HepG2 (cell line): ENCODE measurements at regions not wholly inside any gene's neighbourhood (a gene's known extent, or its start where the extent isn't known, plus 50 kb on each side); places are given as distances from the start of the nearest gene placed in this dataset.

Experiments used
- ATAC-seq: fragments of 200-7000 bp; cut with Tn5 transposase; 3 replicates; pipeline ENCODE4 v1.9.1; 2020; ENCODE audit warnings: mild to moderate bottlenecking, moderate library complexity
- BruUV-seq: library from RNA; stranded (reverse); fragments of 400-500 nt; replicated peaks from 2 replicates; lab custom pipeline; 2021; lab: Mats Ljungman, UMichigan
- CTCF ChIA-PET: fragments of 300-600 bp; formaldehyde crosslinking; extraction: SDS; loops from one replicate; lab custom pipeline; 2021; ENCODE audit warnings: low total read pairs, inconsistent platforms, low intra/inter-chr PET ratio; lab: Yijun Ruan, JAX
- POLR2A ChIA-PET: fragments of 350-600 bp; sonication (Branson Sonifier 250); formaldehyde crosslinking; loops from one replicate; lab custom pipeline; 2020; ENCODE audit warnings: antibody characterized with exemption, inconsistent platforms; lab: Yijun Ruan, JAX
- DNase-seq: peaks from one replicate; pipeline ENCODE4 v3.0.0-alpha.2; 2015; ENCODE audit warnings: low spot score
- FAIRE-seq: peaks from 3 replicates; lab custom pipeline; 2011; peaks lifted over from hg19 to GRCh38; lab: Jason Lieb, UNC
- H2AFZ ChIP-seq: one replicate; pipeline ENCODE4 v1.6.1; 2011; ENCODE audit warnings: low read length, inconsistent platforms
- H3K27ac ChIP-seq: fragments of 300-600 bp; 3 replicates; pipeline ENCODE4 v1.8.0; 2011; ENCODE audit warnings: mixed run types, mild to moderate bottlenecking, mixed read lengths, low read length, inconsistent platforms; ENCODE audit not compliant: insufficient read depth; ENCODE audit errors: extremely low read length
- H3K27me3 ChIP-seq, 2 experiments: fragments of 200-600 bp in 1 of 2; 2 replicates in 1 of 2; 3 replicates in 1 of 2; pipeline versions ENCODE4 v1.6.0 to v1.8.0; 2011; ENCODE audit warnings: low read length in 2 of 2, mild to moderate bottlenecking in 2 of 2, moderate library complexity in 2 of 2, inconsistent platforms in 1 of 2; ENCODE audit not compliant: insufficient read depth in 2 of 2, control insufficient read depth in 1 of 2
- H3K36me3 ChIP-seq, 2 experiments: fragments of 200-600 bp in 1 of 2; replicated peaks in 1 of 2; 2 replicates in 1 of 2; 3 replicates in 1 of 2; pipeline versions ENCODE4 v1.5.1 to v1.8.0; 2011; ENCODE audit warnings: low read length in 2 of 2, inconsistent platforms in 1 of 2; ENCODE audit not compliant: insufficient read depth in 2 of 2, control insufficient read depth in 1 of 2
- H3K4me1 ChIP-seq: 2 replicates; pipeline ENCODE4 v1.5.1; 2012; ENCODE audit warnings: low read length, inconsistent platforms; ENCODE audit not compliant: insufficient read depth
- H3K4me2 ChIP-seq: 2 replicates; pipeline ENCODE4 v1.6.0; 2011; ENCODE audit warnings: low read depth, low read length, inconsistent platforms
- H3K4me3 ChIP-seq, 3 experiments: fragments of 200-600 bp in 1 of 3; sonication (generic), shearing (Covaris generic) in 1 of 3; replicated peaks in 1 of 3; 2 replicates each; pipeline ENCODE4 v1.5.1; 2011 to 2016; ENCODE audit warnings: low read length in 3 of 3, inconsistent platforms in 2 of 3, low read depth in 2 of 3, mild to moderate bottlenecking in 2 of 3, control low read depth in 1 of 3, mixed read lengths in 1 of 3; ENCODE audit not compliant: insufficient read depth in 1 of 3
- H3K79me2 ChIP-seq: one replicate; pipeline ENCODE4 v1.6.1; 2011; ENCODE audit warnings: low read length, inconsistent platforms; ENCODE audit not compliant: insufficient read depth
- H3K9ac ChIP-seq: 2 replicates; pipeline ENCODE4 v1.6.0; 2011; ENCODE audit warnings: mild to moderate bottlenecking, low read depth, low read length, inconsistent platforms; ENCODE audit not compliant: insufficient read depth
- H3K9me3 ChIP-seq: 2 replicates; pipeline ENCODE4 v1.5.1; 2012; ENCODE audit warnings: mild to moderate bottlenecking, low read length
- H4K20me1 ChIP-seq: 2 replicates; pipeline ENCODE4 v1.6.0; 2011; ENCODE audit warnings: inconsistent platforms, mild to moderate bottlenecking, low read length, moderate library complexity; ENCODE audit not compliant: insufficient read depth
- BRCA1 ChIP-seq: sonication (generic); formaldehyde crosslinking; IDR thresholded peaks from 2 replicates; pipeline ENCODE4 v1.4.0; 2020; ENCODE audit warnings: missing genetic modification reagents
- DMAP1 ChIP-seq: IDR thresholded peaks from 2 replicates; pipeline ENCODE4 v1.6.1; 2016
- MAFF ChIP-seq: IDR thresholded peaks from 2 replicates; pipeline ENCODE4 v1.6.1; 2011; ENCODE audit warnings: low read depth, low read length, improper control_type of control experiment
- MAFK ChIP-seq, 2 experiments: IDR thresholded peaks in 1 of 2; conservative IDR thresholded peaks in 1 of 2; 2 replicates each; pipeline ENCODE4 v1.6.1; 2011; ENCODE audit warnings: improper control_type of control experiment in 2 of 2, low read length in 2 of 2
- RBM39 ChIP-seq: fragments of 200-400 bp; formaldehyde crosslinking; IDR thresholded peaks from one replicate; pipeline ENCODE4 v1.6.1; 2018; ENCODE audit warnings: antibody characterized with exemption, mild to moderate bottlenecking, low read depth, low read length; ENCODE audit not compliant: poor library complexity, severe bottlenecking
- SUZ12 ChIP-seq: fragments of 150-350 bp; IDR thresholded peaks from 2 replicates; pipeline ENCODE4 v1.6.1; 2014; ENCODE audit warnings: low read depth, low read length
- THYN1 ChIP-seq: sonication (generic); formaldehyde crosslinking; IDR thresholded peaks from 2 replicates; pipeline ENCODE4 v1.8.1; 2023; ENCODE audit warnings: low read depth, mild to moderate bottlenecking, moderate library complexity, missing genetic modification reagents, borderline replicate concordance
- ZNF460 ChIP-seq: sonication (generic); formaldehyde crosslinking; IDR thresholded peaks from 2 replicates; pipeline ENCODE4 v1.5.1; 2020; ENCODE audit warnings: missing genetic modification reagents, mild to moderate bottlenecking, borderline replicate concordance
- ZNF501 ChIP-seq: sonication (generic); formaldehyde crosslinking; IDR thresholded peaks from 2 replicates; pipeline ENCODE4 v1.5.1; 2020; ENCODE audit warnings: mild to moderate bottlenecking, moderate library complexity, missing genetic modification reagents
- WGBS: methylation state at CpG from one replicate; pipeline ENCODE4 v1.1.6; 2017; ENCODE audit warnings: low lambda C conversion rate; 5-methylcytosine and 5-hydroxymethylcytosine counted together
- in situ Hi-C: cut with HindIII; loops from 2 replicates; pipeline ENCODE4 v1.10.0; 2017; ENCODE audit warnings: low pct_unique_long_range_greater_than_20kb; ENCODE audit not compliant: extremely low pct_ligation_motif_present
- intact Hi-C: fragments of 100-400 bp; cut with micrococcal nuclease; formaldehyde crosslinking; loops from one replicate; pipeline ENCODE4 v1.10.0; 2022; ENCODE audit not compliant: unreplicated experiment

DNA sequence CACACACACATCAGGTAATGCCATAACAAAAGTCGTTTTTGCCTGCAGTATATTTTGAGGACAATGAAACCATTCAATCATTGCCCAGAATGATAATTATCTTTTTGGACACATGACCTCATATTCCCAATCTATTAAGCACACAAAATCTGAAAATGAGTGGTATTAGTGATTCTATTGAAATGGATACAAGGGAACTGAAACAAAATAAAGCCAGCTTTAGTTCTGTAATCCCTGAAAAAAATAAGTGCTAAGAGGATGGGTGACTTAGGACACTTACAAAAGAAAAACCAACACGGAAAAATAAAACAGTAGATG is 128.3 kb upstream of the MAF start:
- DNase-seq = no peak
- peaks cover 32% of the 10 kb centered on the region for H3K9me3 ChIP-seq
- no peak overlapping the region for H3K27ac ChIP-seq
- no peaks in the 10 kb centered on the region for H4K20me1 ChIP-seq
- H3K9ac ChIP-seq = no peak overlapping the region
- H3K27me3 ChIP-seq = no peaks in the 10 kb centered on the region
- H3K36me3 ChIP-seq = no peaks in the 10 kb centered on the region
- H3K79me2 ChIP-seq = no peaks in the 10 kb centered on the region
- H3K4me2 ChIP-seq = no peak overlapping the region
- ChIA-PET POLR2A (no interaction called here), CTCF (no interaction called here)
- FAIRE-seq = no peak
- intact Hi-C loops (no loop called here), in situ Hi-C loops (no loop called here)
- TF ChIP-seq RBM39 (no peak), ZNF501 (CRISPR knock-in tag) (no peak), BRCA1 (CRISPR knock-in tag) (no peak), ZNF460 (CRISPR knock-in tag) (no peak), THYN1 (CRISPR knock-in tag) (no peak)
- ATAC-seq = no peak
- no TSS peak for BruUV-seq
- peaks cover 2% of the 10 kb centered on the region; the same call in 1 of the 2 replicates for H3K4me1 ChIP-seq
- 33% methylated on average over 2 of the region's 2 CpGs for WGBS
- no peak overlapping the region for H2AFZ ChIP-seq
- no peak overlapping the region for H3K4me3 ChIP-seq

DNA sequence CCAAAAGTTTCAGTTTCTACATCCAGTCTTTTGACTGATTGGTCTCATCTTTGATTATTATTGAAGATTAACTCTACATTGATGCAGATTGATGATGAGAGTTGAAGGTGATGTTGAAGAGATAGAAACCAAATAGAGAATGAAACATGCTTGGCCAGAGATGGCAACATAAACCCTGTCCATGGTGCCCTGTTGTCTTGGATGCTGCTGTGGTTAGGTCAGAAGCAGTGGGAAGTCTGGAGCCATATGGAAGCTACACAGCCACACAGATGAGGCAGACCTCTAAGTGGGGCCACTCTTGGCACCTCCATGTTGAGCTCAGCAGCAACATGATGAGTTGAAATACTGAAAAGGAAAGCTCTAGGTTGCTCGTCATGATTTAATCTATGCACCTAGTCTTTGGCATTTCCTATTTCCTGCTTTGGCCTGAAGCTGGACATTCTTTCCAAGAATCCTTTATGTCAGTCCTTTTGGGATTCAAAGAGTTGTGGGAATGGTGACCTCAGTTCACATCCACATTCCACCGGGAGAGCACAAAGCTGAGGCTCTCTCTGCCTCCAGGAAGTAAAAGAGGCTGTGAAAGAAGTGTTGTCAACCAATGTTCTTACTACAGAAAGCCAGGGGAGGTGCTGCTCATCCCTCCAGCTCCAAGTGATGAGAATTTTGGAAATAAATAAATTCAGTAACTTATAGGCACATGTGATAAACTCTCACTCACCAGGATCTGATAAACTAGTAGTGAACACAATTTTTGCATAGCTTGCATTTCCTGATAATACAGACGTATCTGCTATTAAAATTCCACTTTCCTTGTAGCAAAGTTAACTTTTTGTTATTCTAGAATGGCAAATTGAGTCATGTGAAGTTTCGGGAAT is 127.7 kb upstream of the MAF start:
- H3K36me3 ChIP-seq = no peaks in the 10 kb centered on the region
- BruUV-seq = no TSS peak
- in situ Hi-C loops (no loop called here), intact Hi-C loops (no loop called here)
- no peak overlapping the region for H3K4me2 ChIP-seq
- H3K4me1 ChIP-seq = peaks cover 7% of the 10 kb centered on the region; the same call in 1 of the 2 replicates
- H3K9me3 ChIP-seq = peaks cover 32% of the 10 kb centered on the region
- H3K9ac ChIP-seq = no peak overlapping the region
- no peak for FAIRE-seq
- H3K27me3 ChIP-seq = no peaks in the 10 kb centered on the region
- no peak overlapping the region for H2AFZ ChIP-seq
- 24% methylated on average over 4 of the region's 4 CpGs for WGBS
- CTCF ChIA-PET = no interaction called here
- POLR2A ChIA-PET = no interaction called here
- H3K4me3 ChIP-seq = no peak overlapping the region
- ATAC-seq = no peak
- no peak for DNase-seq
- H3K79me2 ChIP-seq = no peaks in the 10 kb centered on the region
- no peak for TF ChIP-seq DMAP1
- TF ChIP-seq MAFF = peak; percentile 87
- TF ChIP-seq ZNF460 (CRISPR knock-in tag) = no peak
- peak; percentile 80 to 93 for TF ChIP-seq MAFK (conservative IDR thresholded peaks at IDR 0.05 in 1 of 2, IDR thresholded peaks at IDR 0.05 in 1 of 2; ENCODE audit: low read length in 2 of 2)
- no peak for TF ChIP-seq SUZ12
- H4K20me1 ChIP-seq = no peaks in the 10 kb centered on the region
- H3K27ac ChIP-seq = no peak overlapping the region
